ENCODE measurements at regions not wholly inside any gene's neighbourhood (a gene's known extent, or its start where the extent isn't known, plus 50 kb on each side); places are given as distances from the start of the nearest gene placed in this dataset.

DNA sequence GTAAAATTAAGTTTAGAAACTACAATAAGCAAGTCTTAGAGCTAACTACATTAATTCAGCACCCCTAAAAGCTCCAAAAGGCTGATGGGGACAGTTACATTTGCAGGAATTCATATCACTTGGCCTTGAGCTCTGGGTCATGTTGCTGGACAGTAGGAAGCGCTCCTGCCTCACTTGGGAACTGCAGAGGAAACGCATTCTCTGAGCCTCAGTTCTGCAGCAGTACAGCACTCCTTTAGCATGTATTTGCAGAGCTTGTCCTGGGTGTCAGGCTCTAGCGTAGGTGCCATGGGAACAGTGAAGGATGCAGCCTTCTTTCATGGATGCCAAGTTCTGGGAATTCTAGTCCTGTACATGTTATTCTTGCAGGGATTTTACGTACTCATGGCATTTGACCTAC, 710.4 kb downstream of the IRX1 start:
- no peak overlapping the region for H3K27ac ChIP-seq (ENCODE audit: low read length)
- no peaks in the 10 kb centered on the region for H3K4me1 ChIP-seq (ENCODE audit: control insufficient read depth, low read depth, low read length)
- no peak overlapping the region for H3K4me3 ChIP-seq (ENCODE audit: low read length)
- H3K9me3 ChIP-seq (ENCODE audit: control insufficient read depth, low read depth, low read length), result no peaks in the 10 kb centered on the region
- no peaks in the 10 kb centered on the region for H3K27me3 ChIP-seq (ENCODE audit: control insufficient read depth, insufficient read depth, low read length)
- no peaks in the 10 kb centered on the region for H3K36me3 ChIP-seq (ENCODE audit: control insufficient read depth, low read depth, low read length)
- no peak overlapping the region for H3K9ac ChIP-seq (ENCODE audit: low read length)

DNA sequence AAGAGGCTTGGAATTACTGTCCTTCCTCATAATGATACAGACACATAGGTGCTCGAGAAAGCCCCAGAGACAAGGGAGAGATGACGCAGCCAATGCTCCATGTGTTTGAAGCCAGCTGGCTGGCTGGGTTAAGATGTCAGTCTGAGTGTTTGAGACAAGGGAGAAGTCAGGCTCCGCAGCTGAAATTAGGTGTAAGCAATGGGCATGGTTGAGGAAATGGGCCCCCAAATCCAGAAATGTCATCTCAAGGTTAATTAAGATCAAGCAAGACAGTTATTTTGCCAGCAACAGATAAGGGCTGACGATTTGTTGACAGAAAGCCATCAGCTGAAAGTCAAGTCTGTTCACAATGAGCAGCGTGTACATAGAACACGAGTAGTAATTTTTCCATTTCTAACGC, 713.4 kb downstream of the IRX1 start:
- H3K4me3 ChIP-seq (ENCODE audit: low read length), result no peak overlapping the region

DNA sequence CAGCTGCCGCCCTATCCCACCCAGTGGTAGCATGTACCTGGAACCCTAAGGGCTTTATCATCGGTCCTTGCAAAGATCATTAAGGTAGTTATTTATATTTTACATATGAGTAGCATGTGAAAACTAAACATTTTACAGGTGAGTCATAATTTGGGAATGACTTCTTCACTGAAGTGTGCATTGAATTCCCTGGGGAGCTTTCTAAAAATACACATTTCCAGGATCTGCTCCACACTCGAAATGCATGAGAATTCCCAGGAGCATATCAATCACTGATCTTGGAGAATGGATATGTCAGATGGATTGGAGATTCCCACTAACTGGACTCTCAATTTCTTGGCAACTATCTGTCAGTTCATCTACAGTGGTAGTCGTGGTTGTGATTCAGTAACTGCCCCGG, 717.5 kb downstream of the IRX1 start:
- no peaks in the 10 kb centered on the region for H3K36me3 ChIP-seq (ENCODE audit: control insufficient read depth, low read depth, low read length)
- H3K4me1 ChIP-seq (ENCODE audit: control insufficient read depth, low read depth, low read length), result no peaks in the 10 kb centered on the region
- H3K9ac ChIP-seq (ENCODE audit: low read length), result no peak overlapping the region
- H3K9me3 ChIP-seq (ENCODE audit: control insufficient read depth, low read depth, low read length), result no peaks in the 10 kb centered on the region
- H3K4me3 ChIP-seq (ENCODE audit: low read length), result no peak overlapping the region
- no peaks in the 10 kb centered on the region for H3K27me3 ChIP-seq (ENCODE audit: control insufficient read depth, insufficient read depth, low read length)
- H3K27ac ChIP-seq (ENCODE audit: low read length), result no peak overlapping the region

More for the DNA sequence above, 713.4 kb downstream of the IRX1 start:
- Histone ChIP-seq H3K9ac (ENCODE audit: low read length) (no peak overlapping the region), H3K36me3 (ENCODE audit: control insufficient read depth, low read depth, low read length) (no peaks in the 10 kb centered on the region), H3K9me3 (ENCODE audit: control insufficient read depth, low read depth, low read length) (no peaks in the 10 kb centered on the region), H3K4me1 (ENCODE audit: control insufficient read depth, low read depth, low read length) (no peaks in the 10 kb centered on the region), H3K27me3 (ENCODE audit: control insufficient read depth, insufficient read depth, low read length) (no peaks in the 10 kb centered on the region), H3K27ac (ENCODE audit: low read length) (no peak overlapping the region)

DNA sequence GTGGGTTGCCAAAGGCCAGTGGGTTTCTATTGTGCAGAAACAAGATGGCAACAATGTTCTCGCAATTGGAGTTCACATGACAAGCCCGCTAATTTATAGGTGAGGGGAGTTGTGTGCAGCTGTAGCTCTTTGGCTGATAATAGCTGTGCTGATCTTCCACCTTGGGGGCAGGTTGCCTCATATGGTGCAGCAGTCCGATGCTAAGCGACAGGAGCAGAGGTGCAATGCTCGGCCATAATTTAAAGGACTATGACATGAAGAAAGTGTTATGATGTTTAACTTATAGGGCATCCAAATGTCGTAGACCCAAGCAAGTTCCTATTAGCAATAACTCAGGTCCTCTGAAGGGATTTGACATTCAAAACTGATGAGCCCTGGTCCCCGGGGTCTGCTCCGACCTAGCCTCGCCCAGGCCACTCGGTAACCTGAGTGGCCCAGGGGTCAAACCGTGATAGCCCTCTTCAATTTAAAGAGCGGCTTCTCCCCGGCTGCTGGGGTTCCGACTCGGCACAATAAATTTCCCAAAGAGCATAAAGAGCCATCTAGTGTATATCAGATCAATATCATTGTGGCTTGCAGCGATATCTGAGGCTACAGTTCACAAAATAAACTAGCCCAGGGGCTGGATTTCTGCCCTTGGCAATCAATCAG, 724.0 kb downstream of the IRX1 start:
- H3K4me1 ChIP-seq (ENCODE audit: control insufficient read depth, low read depth, low read length), result no peaks in the 10 kb centered on the region
- no peaks in the 10 kb centered on the region for H3K36me3 ChIP-seq (ENCODE audit: control insufficient read depth, low read depth, low read length)
- H3K27me3 ChIP-seq (ENCODE audit: control insufficient read depth, insufficient read depth, low read length), result no peaks in the 10 kb centered on the region
- peaks cover 6% of the 10 kb centered on the region for H3K9me3 ChIP-seq (ENCODE audit: control insufficient read depth, low read depth, low read length)
- H3K4me3 ChIP-seq (ENCODE audit: low read length), result no peak overlapping the region
- H3K27ac ChIP-seq (ENCODE audit: low read length), result no peak overlapping the region
- no peak overlapping the region for H3K9ac ChIP-seq (ENCODE audit: low read length)

DNA sequence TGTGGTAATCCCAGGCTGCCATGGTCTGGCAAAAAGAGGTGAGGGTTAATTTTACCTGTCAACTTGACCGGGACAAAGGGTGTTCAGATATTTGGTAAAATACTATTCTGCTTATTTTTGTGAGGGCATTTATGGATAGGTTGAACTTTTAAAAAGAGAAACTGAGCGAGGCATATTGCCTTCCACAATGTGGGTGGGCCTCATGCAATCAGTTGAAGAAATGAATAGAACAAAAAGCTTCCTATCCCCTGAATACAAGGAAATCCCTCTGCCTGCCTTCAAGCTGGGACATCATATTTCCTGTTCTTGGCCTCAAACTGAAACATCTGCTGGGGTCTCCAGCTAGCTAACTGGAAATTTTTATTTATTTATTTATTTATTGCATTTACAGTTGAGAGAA, 734.7 kb downstream of the IRX1 start:
- H3K9me3 ChIP-seq (ENCODE audit: control insufficient read depth, low read depth, low read length), result no peaks in the 10 kb centered on the region
- H3K9ac ChIP-seq (ENCODE audit: low read length), result no peak overlapping the region
- no peak overlapping the region for H3K27ac ChIP-seq (ENCODE audit: low read length)
- no peaks in the 10 kb centered on the region for H3K36me3 ChIP-seq (ENCODE audit: control insufficient read depth, low read depth, low read length)
- H3K4me3 ChIP-seq (ENCODE audit: low read length), result no peak overlapping the region
- H3K4me1 ChIP-seq (ENCODE audit: control insufficient read depth, low read depth, low read length), result no peaks in the 10 kb centered on the region
- no peaks in the 10 kb centered on the region for H3K27me3 ChIP-seq (ENCODE audit: control insufficient read depth, insufficient read depth, low read length)

DNA sequence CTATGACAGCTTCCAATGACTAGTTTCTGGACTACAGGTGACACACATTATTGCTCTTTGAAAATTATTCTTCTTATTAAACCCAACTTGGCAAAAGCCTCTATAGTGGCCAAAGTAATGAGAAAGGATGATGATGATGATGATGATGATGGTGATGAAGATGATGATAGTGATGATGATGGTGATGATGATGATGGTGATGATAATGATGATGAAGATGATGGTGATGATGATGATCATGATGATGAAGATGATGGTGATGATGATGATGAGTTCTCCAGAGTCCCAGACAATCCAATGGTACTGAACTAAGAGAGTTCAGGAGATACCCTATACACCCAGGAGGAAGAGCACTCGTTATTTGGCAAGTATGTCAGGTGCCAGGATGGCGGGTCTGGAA, 739.4 kb downstream of the IRX1 start:
- Histone ChIP-seq H3K9me3 (ENCODE audit: control insufficient read depth, low read depth, low read length) (no peaks in the 10 kb centered on the region), H3K4me3 (ENCODE audit: low read length) (no peak overlapping the region), H3K27ac (ENCODE audit: low read length) (no peak overlapping the region), H3K9ac (ENCODE audit: low read length) (no peak overlapping the region), H3K4me1 (ENCODE audit: control insufficient read depth, low read depth, low read length) (peaks cover 3% of the 10 kb centered on the region), H3K36me3 (ENCODE audit: control insufficient read depth, low read depth, low read length) (no peaks in the 10 kb centered on the region), H3K27me3 (ENCODE audit: control insufficient read depth, insufficient read depth, low read length) (no peaks in the 10 kb centered on the region)

DNA sequence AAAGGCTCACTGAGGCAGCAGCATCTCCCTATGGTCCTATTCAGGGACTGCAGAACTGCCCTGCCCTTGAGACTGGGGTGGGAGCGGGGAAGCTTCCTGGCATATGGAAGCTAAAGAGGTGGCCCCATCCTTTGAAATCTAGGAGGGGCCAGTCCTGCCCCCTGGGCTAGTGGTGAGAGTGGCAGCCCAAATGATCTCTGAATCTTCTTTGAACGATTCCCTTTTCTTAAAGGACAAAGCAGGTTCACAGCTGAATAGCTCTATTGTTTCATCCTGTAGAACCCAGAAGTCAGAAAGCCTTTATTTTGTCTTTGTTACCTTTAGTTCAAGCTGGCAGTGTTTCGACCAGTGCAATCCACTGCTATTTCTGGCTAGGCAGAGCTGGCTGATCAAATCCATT, 741.9 kb downstream of the IRX1 start:
- no peaks in the 10 kb centered on the region for H3K9me3 ChIP-seq (ENCODE audit: control insufficient read depth, low read depth, low read length)
- H3K27ac ChIP-seq (ENCODE audit: low read length), result no peak overlapping the region
- no peaks in the 10 kb centered on the region for H3K36me3 ChIP-seq (ENCODE audit: control insufficient read depth, low read depth, low read length)
- H3K4me3 ChIP-seq (ENCODE audit: low read length), result no peak overlapping the region
- H3K27me3 ChIP-seq (ENCODE audit: control insufficient read depth, insufficient read depth, low read length), result no peaks in the 10 kb centered on the region
- peaks cover 3% of the 10 kb centered on the region for H3K4me1 ChIP-seq (ENCODE audit: control insufficient read depth, low read depth, low read length)
- no peak overlapping the region for H3K9ac ChIP-seq (ENCODE audit: low read length)

DNA sequence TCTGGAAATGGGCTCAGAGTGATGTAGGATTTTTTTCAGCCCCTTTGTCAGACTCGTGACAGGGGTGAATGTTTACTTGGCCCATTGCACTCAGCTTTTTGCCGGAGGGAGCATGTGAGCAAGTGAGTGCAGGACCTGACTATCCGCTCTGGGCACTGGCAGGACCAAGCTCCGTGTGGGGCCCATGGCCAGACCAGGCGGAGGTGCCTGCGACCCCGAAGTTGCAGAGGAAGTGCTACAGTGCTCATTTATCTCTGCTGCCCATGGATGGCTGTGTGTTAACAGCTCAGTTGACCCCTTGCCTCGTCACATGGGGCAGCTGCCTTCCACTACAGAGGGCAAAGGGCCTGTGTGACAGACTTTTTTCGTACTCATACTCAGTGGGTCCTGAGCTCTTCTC, 744.3 kb downstream of the IRX1 start:
- Histone ChIP-seq H3K9ac (ENCODE audit: low read length) (no peak overlapping the region), H3K27me3 (ENCODE audit: control insufficient read depth, insufficient read depth, low read length) (no peaks in the 10 kb centered on the region), H3K36me3 (ENCODE audit: control insufficient read depth, low read depth, low read length) (no peaks in the 10 kb centered on the region), H3K4me3 (ENCODE audit: low read length) (no peak overlapping the region), H3K4me1 (ENCODE audit: control insufficient read depth, low read depth, low read length) (peaks cover 3% of the 10 kb centered on the region), H3K27ac (ENCODE audit: low read length) (no peak overlapping the region), H3K9me3 (ENCODE audit: control insufficient read depth, low read depth, low read length) (no peaks in the 10 kb centered on the region)

DNA sequence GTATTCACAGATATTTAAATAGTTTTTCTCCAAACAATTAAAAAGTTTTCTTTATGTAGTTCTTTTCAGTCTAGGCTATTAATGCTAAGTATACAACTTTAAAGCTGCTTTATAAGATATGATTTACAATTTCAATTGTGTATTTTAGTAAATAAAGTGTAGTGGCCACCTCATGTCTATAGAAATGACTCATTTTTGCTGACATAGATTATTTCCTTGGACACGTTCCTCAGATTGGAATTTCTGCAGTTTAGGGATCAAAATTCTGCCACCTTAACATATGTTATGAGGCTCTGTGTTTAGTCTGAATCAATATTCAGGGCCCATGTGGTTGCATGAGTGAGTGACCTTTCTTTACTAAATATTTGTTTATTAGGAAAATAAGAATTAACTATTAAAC, 750.2 kb downstream of the IRX1 start:
- Histone ChIP-seq H3K4me3 (ENCODE audit: low read length) (no peak overlapping the region), H3K4me1 (ENCODE audit: control insufficient read depth, low read depth, low read length) (no peaks in the 10 kb centered on the region), H3K27ac (ENCODE audit: low read length) (no peak overlapping the region), H3K9ac (ENCODE audit: low read length) (no peak overlapping the region), H3K36me3 (ENCODE audit: control insufficient read depth, low read depth, low read length) (no peaks in the 10 kb centered on the region), H3K9me3 (ENCODE audit: control insufficient read depth, low read depth, low read length) (no peaks in the 10 kb centered on the region), H3K27me3 (ENCODE audit: control insufficient read depth, insufficient read depth, low read length) (no peaks in the 10 kb centered on the region)

DNA sequence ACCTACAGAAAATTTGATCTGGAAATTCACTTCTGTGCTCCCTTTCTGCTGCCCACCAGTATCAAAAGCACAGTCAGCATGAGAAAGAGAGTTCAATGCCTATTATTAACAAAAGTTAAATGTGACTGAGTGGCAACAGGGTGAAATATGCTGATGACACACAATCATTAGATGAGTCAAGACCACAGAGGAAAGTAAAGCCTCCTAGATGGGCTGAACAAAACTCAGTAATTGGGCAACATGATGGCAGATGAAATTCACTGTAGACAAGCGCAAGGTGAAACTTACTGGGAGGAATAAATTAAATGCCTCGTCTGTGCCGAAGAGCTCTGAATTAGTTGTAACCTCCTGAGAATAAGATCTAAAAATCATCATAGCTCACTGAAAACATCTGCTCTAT, 752.8 kb downstream of the IRX1 start:
- no peaks in the 10 kb centered on the region for H3K9me3 ChIP-seq (ENCODE audit: control insufficient read depth, low read depth, low read length)
- H3K4me3 ChIP-seq (ENCODE audit: low read length), result no peak overlapping the region
- H3K36me3 ChIP-seq (ENCODE audit: control insufficient read depth, low read depth, low read length), result no peaks in the 10 kb centered on the region

DNA sequence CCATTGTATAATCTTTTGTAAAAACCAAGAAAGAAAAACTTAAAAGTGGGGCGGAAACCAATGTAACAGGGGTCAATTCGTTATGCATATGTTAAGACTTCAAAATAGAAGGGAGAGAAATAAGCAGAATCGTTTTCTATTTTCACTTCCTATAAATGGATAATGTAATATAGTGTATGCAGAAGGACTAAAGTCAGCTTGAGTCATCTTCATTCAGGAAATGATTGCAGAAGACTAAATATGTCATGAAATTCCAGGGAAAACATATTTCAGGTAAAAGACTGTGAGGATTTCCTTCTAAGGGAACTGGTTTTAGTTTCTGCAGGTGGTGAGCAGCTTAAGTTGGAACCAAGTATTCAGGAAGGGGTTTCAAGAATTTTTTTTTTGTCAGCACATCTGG, 753.3 kb downstream of the IRX1 start:
- Histone ChIP-seq H3K9ac (ENCODE audit: low read length) (no peak overlapping the region), H3K9me3 (ENCODE audit: control insufficient read depth, low read depth, low read length) (no peaks in the 10 kb centered on the region), H3K36me3 (ENCODE audit: control insufficient read depth, low read depth, low read length) (no peaks in the 10 kb centered on the region), H3K27me3 (ENCODE audit: control insufficient read depth, insufficient read depth, low read length) (no peaks in the 10 kb centered on the region), H3K27ac (ENCODE audit: low read length) (no peak overlapping the region), H3K4me3 (ENCODE audit: low read length) (no peak overlapping the region), H3K4me1 (ENCODE audit: control insufficient read depth, low read depth, low read length) (no peaks in the 10 kb centered on the region)

More for the DNA sequence above, 752.8 kb downstream of the IRX1 start:
- no peaks in the 10 kb centered on the region for H3K27me3 ChIP-seq (ENCODE audit: control insufficient read depth, insufficient read depth, low read length)
- no peak overlapping the region for H3K27ac ChIP-seq (ENCODE audit: low read length)
- no peaks in the 10 kb centered on the region for H3K4me1 ChIP-seq (ENCODE audit: control insufficient read depth, low read depth, low read length)
- H3K9ac ChIP-seq (ENCODE audit: low read length), result no peak overlapping the region

DNA sequence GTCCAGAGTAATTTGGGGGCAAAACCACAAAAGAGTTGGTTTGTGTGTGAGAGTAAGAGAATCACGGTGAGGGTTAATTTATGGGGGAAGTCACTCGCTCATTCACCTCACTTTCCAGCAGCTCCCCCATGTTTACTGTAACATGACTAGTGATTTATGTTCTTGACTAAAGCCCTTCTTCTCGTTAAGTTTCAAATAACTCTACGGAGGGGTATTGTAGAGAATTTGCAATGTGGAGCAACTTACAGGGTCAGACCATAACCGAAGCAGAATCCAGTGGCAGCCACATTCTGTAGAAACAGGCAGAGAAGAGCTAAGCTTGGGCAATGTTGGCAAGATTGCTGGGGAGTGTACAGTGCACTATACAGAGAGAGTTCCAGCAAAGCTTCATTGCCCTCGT, 760.6 kb downstream of the IRX1 start:
- H3K4me3 ChIP-seq (ENCODE audit: low read length), result no peak overlapping the region
- no peak overlapping the region for H3K27ac ChIP-seq (ENCODE audit: low read length)
- no peak overlapping the region for H3K9ac ChIP-seq (ENCODE audit: low read length)
- H3K27me3 ChIP-seq (ENCODE audit: control insufficient read depth, insufficient read depth, low read length), result no peaks in the 10 kb centered on the region
- H3K9me3 ChIP-seq (ENCODE audit: control insufficient read depth, low read depth, low read length), result no peaks in the 10 kb centered on the region
- H3K4me1 ChIP-seq (ENCODE audit: control insufficient read depth, low read depth, low read length), result no peaks in the 10 kb centered on the region
- H3K36me3 ChIP-seq (ENCODE audit: control insufficient read depth, low read depth, low read length), result no peaks in the 10 kb centered on the region
